ENCODE measurements at regions not wholly inside any gene's neighbourhood (a gene's known extent, or its start where the extent isn't known, plus 50 kb on each side); places are given as distances from the start of the nearest gene placed in this dataset.

GRCh38 chr18:76771192-76771799 is 51.1 kb upstream of the ZNF236 start:
- no peak for DNase-seq

GRCh38 chr18:76767954-76768353 is 54.4 kb upstream of the ZNF236 start:
- DNase-seq: no peak

- no peak for DNase-seq
Observed at GRCh38 chr18:76766429-76766828, 55.9 kb upstream of the ZNF236 start.

DNA sequence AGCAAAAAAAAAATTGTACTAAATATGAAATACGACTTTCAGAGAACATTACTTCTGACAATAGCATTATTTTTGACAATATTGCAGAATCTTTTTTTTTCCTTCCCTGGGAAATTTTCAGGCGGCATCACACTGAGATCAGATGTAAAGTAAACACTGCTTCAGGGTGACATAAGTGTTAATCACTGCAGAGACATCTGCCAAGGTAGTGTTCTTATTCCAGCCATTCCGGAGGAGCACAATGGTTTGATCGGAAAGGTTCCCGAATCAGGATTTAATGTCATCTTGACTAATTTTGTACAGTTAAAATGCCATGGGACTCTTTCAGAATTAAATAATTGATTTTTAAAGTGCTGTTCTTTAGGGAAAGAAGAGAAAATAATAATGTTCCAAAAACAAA is 56.7 kb upstream of the ZNF236 start:
- no peak for DNase-seq

- peak; percentile 68 for DNase-seq
Observed at GRCh38 chr18:76764291-76764901, 58.0 kb upstream of the ZNF236 start.

DNA sequence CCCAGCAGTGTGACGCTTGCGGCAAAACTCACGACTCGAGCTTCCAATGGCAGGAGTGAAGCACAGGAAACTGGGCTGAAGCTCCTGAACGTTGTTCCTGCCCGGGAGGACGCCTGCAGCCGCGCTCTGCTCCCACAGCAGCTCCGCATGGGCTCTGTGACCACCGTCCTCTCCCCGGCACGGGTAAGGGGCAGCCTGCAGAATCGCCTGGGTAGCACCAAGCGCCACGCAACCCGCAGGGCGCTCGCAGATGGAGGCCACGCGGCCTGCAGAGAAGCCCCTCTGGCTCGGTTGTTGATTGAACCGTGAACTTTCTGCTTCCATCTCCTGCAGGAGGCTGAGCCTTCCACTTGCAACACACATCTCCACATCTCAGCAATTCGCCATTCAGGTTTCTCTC is 63.3 kb upstream of the ZNF236 start:
- no peak for DNase-seq

- no peak for DNase-seq
Observed at GRCh38 chr18:76757925-76758324, 64.4 kb upstream of the ZNF236 start.

DNA sequence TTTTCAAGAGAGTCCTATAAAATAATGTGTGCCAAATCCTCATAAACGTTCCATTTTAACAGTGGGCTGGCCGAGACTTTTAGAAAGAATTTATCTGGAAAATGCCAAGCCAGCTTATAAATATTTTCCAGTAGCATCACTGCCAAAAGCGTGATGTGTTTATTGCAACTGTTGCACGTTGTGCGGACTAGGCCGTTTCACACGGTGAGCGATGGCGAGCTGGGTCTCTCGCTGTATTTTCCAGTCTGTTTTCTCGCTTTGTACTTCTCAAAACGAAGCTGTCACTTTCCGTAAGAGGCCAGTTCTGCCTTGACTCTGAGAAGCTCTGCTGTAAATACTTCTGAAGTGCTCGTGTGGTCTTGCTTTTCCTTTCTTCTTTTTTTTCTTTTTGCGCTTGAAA is 65.0 kb upstream of the ZNF236 start:
- no peak for DNase-seq

GRCh38 chr18:76756531-76757253 is 65.7 kb upstream of the ZNF236 start:
- no peak for DNase-seq

DNA sequence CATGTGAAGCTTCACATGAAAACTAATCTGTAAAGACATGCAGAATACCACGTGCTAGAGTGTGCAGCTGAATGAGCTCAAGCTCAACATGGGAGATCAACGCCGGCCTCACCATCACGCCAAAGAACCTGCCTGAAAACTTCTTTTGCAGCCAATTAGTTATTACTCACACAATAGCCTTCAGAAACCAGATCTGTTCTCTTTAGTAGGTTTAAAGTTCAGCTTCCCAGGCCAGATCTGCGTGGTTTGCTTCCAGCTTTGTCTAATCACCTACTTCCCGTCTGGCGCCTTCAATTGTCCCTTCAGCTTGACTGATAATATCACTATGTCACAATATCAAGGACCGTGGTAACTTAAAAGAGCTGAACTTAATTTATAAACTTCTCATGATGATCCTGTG is 68.0 kb upstream of the ZNF236 start:
- no peak for DNase-seq

- DNase-seq: no peak
Observed at GRCh38 chr18:76752400-76752799, 70.0 kb upstream of the ZNF236 start.

DNA sequence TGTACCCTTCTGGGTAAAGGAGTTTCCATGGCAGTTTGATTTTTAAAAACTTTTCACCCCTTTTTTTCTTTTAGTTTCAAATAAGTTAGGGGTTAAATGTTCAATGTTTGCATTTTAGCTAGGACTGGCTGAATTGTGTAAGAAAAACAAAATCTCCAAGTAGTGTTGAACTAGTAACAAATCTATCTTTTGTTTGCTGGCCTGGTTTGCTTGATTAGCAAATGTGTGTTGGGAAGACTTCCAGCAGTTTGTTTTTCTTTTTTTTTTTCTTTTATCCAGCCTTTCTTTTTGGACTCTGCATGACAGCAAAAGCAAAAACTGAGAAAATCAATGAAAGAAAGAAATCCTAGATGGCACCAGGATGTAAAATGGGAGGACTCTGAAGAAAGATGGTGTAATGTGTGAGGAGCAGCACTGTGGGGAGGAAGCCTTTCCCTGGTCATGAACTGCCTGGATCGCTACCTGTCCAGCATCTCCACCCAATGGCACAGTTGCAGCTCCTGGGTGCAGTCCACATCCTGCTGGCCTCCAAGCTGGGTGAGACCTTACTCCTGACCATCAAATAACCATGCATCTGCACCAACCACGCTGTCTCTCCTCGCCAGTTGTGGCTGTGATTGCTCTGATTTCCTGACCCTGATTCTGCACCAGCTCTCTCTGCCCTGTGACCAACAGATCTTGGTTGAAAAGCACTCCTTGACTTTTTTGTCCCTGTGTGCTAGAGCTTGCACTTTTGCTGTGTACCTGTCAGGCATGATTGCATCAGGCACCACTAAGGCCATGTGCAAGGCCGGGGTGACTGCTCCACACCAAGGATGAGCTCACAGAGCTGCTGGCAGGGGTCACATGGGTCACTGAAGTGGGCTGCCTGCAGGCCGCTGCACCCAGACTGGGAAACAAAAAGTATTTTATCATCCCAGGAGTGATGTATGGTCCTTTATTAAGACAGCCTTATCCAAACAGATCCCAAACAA is 71.2 kb upstream of the ZNF236 start:
- no peak for DNase-seq

DNA sequence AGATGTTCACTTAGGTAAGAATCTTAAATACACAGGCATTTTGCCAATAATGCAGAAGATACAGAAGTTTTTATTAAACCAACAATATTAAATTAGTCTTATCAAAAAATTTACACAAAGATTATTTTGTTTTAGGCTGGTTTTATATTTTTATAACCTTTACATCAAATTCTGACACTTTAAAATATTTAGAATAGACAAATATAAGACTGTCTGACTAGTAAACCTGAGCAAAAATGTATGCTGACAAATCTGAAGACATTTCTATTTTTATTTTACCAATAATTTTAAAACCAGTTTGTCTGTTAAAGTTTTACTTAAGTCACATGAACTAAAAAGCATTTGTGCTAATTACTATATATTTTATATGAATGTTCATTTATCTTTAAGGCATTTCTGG is 72.1 kb upstream of the ZNF236 start:
- no peak for DNase-seq

GRCh38 chr18:76747676-76748075 is 74.7 kb upstream of the ZNF236 start:
- no peak for DNase-seq

- DNase-seq: no peak
Observed at GRCh38 chr18:76741346-76741745, 81.0 kb upstream of the ZNF236 start.

DNA sequence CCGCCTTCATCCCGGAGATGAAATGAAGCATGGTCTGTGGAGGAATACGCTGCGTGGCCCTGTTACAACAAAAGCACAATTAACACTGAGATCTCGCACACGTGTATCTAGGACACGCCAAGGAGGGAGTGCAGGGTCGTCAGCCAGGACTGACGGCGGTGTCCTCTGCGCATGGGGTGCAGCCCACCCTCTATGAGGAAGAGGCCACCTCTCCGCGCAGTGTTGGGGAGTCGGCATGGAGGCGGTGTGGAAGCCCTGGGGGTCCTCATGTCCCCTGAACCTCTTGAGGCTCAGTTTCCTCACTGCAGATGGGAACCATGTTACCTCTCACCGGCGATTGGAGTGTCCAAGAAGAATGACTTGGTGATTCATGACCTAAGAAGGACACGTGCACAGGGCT is 86.0 kb upstream of the ZNF236 start:
- no peak for DNase-seq

DNA sequence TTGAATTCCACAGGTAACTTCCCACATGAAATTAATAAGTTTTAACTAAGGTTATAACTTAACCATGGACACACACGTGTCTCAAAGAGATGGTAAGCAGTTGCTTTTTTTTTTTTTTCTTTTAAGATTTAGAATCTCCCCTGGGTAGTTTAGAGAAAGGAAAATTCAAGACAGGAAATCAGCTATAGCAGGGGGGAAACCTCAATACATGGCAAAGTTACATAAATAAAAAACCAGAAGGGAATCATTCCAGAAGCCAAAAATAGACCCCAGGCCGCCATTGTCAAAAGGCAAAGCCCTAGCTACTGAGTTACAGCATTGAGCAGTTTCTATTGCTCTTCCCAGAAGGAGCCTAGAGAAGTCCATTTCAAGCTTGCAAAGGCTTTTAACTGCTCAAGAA is 91.5 kb upstream of the ZNF236 start:
- DNase-seq: no peak

GRCh38 chr18:76727589-76727988 is 94.8 kb upstream of the ZNF236 start:
- no peak for DNase-seq

DNA sequence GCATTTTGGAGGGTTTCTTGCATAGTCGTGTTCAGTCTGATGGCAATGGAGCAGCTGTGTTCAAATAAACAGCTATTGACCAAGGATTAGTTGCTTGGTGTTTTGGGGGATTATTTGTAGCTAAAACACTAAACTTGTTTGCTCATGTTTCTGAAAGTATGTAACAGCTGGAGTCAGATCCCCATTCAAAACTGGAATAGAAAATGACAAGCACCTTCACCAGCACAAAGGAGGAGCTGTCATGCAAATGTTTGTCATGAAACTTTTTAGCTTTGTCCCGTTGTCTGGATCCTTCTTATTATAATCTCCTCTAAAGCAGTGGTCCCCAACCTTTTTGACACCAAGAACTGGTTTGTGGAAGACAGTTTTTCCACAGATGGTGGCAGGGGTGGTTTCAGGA is 96.9 kb upstream of the ZNF236 start:
- no peak for DNase-seq

DNA sequence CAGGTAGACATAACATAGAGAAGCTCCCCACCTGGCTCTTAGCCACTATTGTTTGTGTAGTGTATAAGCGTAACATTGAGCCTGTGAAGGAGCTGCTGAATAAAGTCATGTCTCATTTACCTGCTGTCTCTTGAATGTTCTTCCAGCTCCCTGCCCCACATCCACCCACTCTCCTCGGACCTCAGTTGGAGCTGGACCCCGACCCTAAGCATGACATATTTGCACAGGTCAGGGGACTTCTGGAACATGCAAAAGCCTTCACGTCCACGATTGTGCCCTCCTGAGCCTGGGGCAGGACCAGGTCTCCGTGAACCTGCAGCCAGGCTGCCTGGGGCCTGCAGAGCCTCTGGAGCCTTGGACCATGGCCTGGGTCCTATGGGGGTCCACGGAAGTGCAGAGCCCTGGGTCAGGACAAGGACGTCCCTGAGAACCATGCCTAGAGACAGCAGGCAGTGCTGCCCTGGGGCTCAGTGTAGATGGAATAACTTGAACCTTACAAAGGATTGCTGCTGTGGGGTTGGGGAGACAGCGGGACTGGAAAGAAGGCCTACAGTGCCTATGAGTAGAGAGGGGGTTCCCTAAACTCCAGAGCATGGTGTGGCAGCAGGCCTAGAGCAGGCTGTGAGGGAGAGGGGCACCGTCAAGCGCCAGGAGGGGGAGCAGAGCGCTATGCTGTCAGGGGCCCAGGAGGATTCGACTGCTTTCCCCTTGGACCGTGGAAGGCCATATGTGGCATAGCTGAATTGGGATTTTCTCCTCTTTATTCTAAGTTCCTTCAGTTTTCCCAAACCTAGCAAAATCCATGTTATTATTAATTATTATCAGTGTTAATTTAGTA is 99.9 kb upstream of the ZNF236 start:
- DNase-seq: no peak

DNA sequence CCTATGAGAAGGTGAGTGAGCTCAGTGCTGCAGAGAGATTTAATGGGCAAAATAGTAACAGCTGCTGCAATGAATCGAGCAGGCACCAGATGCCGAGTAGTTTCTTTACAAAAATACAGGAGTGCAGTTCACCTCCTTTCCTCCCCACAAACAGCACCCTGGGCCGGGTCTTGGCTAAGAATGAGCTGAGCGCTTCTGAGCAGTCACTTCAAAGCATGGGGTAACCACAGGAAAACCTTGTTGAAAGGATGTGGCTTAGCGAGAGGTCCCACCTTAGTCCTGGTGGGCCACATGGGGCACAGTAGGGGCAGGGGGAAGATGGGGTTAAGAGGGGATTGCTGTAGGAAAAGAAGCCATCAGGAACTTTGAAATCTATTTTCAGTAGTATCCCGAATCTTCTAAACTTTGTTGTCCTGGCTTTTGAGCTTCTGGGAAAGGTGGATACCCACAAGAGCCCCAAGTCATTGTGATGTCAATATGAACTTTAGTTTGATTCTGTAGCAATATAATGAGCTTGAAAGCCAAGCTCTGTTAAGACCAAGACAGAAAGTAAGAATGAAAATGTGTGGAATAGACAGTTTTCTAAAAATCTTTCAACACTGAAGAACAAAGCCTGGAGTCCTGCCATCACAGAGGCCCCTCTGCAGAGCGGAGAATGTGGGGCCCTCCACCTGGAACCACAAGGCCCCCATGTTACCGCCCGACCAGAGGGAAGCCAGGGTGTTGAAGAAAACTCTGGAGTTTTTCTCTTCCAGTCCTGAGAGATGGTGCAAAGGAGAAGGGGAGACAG is 101.0 kb upstream of the ZNF236 start:
- DNase-seq: no peak

- DNase-seq: no peak
Observed at GRCh38 chr18:76720683-76721082, 101.7 kb upstream of the ZNF236 start.
